NCI-H1092 (cell line): ENCODE measurements at regions not wholly inside any gene's neighbourhood (a gene's known extent, or its start where the extent isn't known, plus 50 kb on each side); places are given as distances from the start of the nearest gene placed in this dataset.

Experiments
- DNase-seq: peaks from one replicate; lab custom pipeline; 2025; lab: John Stamatoyannopoulos, UW

DNA sequence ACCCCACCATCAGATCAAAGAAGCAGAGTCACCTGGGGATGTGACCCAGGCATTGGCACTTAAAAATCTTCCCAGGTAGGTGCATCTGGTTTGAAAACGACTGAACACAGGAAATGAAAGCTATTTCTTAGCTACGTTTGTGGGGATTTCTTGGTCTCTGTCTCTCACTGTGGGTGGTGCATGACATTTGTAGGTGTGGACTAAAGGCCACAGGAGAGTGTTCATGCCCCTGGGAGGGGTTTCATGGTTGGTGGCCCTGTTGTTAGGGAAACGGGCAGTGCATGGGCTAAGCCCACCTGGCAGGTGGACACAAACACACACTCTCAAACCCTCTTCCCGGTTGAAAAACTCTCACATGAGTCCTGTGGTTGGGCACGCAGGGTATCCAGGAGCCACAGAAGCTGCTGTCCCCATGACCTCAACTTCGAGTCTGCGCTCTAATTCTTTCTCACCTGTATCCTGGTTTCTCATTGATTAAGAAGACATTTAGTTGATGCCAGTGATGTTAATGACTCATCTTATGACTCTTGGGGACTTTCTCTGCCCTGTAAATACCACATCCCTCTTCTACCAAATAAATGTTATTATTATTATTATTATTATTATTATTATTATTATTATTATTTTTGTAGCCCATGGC, 119.4 kb downstream of the MRPS6 start:
- no peak for DNase-seq

DNA sequence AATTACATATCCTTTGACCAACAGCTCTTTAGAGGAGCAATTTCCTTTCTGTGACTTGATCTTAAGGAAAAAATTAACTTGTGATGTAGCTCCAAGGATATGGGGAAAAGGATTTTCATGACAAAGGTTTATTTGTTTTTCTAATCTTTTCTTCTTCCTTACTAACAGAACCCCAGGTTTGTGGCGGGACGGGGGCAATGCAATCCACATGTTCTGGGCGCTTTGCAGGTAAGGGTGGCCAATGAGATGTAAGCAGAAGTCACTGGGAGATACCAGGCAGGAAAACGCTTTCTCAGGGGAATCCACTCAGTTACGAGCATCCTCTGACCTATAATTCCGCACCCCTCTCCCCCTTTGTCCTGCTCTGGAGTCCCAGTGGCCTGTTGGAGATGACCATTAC, 122.0 kb downstream of the MRPS6 start:
- DNase-seq = no peak

DNA sequence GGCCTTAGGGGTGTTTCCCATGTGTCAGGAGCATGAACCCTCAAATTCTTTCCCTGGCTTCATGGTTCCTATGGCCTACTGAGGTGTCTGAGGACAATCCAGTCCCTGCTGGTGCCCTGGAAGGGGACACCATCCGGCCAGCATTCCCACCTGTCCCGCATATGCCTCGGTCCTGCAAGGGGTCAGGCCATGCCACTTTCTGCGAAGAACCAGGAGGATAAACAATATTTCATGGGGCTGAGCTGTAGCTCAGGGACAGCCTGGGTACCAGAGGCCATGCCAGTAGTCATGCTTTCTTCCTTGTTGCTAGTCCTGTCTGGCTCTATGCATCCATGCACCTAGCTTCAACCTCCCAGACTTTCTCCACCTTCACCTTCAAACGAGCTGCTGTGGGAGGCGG, 123.6 kb downstream of the MRPS6 start:
- DNase-seq = no peak

DNA sequence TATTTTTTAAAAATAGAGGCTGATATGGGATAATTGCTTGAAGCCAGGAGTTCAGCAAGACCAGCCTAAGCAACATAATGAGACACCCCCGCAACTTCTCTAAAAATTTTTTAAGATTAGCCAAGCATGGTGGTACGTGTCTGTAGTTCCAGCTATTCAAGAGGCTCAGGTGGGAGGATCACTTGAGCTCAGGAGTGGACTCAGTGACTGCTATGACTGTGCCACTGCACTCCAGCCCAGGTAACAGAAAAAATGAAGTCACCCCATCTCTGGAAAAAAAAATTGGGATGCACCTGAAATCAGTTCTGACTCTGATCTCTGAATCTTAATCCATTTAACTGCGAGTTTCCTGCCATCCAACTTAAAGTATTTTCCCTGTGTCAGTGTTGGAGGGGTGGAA, 124.2 kb downstream of the MRPS6 start:
- no peak for DNase-seq

DNA sequence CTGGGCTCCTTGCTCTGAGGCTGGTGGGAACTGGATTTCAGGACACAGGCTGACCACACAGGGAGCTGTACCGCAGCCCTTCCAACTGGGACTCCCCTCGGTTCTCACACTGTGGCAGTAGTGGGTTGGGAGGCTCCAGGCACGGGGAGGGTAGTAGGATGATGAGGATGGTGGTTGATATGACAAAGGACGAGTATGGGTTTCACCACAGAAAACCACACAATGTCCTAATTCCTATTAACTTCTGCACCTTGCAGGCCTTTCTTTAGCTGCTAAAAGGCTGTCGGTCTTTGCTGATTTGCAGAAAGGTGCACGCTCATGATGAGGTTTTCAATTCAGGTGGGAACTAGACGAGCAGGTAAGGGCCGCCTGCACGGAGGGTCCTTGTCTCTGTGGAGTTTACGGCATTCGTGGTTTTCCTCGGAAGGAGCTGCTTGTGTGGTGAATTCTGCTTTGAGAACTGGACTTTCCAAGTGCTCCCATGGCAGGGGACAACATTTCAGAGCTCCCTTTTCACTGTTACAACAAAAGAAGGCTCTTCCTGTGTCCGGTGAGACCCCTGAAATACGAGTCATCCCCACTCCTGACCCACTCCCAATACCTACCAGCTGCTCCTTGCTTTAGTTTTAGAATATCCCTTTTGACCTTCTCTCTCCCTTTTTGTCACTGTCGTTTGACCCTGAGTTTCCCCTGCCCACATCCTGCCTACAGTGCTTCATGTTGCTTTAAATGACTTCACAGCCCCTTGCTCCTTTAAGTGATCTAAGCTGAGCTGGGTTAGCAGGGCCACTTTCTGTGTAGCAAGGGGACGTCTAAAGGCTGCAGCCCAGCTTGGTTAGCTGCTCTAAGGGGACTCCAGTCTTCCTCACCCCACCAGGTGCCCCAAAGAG, 125.1 kb downstream of the MRPS6 start:
- DNase-seq = no peak

DNA sequence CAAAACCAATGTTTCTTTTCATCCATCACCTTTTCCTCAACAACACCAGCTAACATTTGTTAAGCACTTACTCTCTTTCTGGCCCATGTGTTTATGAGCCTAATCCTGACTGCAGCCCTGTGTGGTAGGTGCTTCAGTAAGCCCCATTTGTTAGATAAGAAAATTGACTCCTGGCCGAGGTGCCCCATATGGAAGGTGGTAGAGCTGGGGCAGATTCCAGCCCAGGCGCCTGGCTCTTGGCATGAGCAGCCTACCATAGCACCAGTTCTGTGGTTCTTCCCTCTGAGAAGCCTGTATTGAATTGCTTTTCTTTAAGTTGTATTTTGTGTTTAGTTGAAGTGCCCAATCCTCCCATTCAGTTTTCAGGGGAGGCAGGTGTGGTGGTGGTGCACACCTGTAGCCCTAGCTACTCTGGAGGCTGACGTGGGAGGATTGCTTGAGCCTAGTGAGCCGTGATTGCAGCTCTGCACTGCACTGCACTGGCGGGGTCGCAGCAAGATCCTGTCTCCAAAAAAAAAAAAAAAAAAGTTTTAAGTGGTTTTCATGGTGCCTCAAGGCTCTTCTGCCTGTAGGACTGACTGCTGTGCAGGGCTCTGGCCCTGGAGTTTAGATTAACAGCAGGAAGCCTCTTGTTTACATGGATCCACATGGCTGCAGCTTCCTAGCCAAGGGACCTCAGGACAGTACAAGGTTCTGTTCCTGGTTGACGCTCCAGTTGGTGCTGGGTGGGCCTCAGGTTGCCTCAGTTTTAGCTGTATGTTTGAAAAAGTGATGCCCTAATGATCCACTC, 125.9 kb downstream of the MRPS6 start:
- no peak for DNase-seq

DNA sequence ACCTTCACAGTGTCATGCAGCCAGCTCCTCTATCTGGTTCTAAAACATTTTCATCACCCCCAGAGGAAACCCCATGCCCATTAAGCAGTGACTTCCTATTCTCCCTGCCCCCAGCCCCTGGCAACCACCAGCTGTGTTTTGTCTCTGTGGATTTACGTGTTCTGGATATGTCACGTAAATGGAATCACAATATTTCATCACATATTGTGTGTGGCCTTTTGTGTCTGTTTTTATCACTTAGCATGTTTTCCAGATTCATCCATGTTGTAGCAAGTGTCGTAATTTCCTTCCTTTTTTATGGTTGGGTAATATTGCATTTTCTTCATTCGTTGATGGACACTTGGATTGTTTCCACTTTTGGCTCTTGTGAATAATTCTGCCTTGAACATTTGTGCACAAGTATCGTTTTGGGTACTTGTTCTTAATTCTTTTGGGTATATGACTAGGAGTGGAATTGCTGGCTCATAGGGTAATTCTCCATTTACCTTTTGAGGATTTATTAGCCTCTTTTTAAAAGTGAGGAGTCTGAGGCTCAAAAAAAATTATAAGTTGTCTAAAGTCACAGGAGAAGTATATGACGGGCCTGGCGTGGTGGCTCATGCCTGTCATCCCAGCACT, 127.0 kb downstream of the MRPS6 start:
- no peak for DNase-seq

DNA sequence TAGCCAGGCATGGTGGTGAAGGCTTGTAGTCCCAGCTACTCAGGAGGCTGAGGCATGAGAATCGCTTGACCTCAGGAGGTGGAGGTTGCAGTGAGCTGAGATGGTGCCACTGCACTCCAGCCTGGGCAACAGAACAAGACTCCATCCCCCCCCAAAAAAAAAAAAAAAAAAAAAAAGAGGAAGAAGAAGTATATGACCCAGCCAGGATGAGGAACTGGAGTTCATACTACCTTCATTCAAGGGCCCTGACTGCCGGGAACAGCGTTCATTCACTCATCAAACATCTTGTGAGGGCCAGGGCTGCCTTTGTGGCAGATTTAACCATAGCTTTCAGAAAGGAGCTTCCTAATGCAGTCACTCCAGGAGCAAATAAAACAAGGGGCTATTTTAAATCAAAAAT, 127.6 kb downstream of the MRPS6 start:
- no peak for DNase-seq

DNA sequence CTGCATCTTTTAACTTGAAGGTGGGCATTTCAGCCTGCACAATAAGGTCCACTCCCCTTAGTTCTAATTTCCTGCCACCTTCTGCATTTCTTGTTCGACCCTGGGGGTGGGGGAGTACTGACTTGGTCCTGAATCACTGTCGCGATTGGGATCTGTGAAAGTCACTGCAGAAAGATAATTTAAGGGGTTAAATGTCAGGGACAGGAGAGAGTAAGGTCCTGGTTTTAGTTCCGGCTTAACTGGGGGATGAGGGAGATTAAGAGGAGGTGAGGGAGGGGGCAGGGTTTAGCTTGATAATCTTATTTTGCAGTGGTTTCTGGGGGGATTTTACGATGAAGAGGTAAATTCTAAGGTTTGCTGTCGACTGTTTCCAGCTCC, 128.1 kb downstream of the MRPS6 start:
- no peak for DNase-seq

DNA sequence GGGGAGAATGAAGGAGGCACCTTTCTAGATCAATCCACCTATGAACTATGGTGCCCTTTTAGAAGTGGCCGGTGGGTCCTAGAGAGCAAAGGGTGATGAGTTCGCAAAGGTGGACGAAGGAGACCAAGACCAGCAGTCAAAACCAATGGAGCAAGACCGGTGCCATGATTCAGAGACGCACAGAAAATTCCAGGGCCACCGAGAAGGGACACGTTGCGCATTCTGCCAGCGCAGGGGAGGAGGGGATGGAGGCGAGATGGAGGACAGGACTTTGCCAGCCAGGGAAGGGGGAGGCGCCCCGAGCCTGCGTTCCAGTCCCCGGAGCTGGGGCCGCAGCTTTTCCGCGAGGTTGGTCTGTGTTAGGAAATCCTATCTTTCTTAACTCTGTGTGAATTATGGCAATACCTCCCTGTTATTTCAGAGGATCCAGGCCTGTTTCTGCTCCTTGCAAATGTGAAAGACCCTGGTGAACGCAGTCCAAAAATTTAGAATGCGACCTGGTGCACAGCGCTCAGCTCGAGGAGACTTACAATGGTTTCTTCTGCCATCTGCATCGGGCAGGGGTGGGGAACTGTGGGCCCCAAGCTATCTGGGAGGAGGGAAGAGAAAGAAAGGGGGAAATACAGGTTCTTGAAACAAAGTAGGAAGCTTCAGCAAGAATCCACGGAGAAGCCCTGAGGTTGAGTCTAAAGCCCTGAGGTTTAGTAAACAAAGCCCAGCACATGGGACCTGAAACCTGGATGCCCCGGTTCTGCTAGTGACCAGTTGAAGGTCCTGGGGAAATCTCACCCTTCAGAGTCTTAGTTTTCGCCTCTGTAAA, 129.4 kb downstream of the MRPS6 start:
- DNase-seq = no peak

DNA sequence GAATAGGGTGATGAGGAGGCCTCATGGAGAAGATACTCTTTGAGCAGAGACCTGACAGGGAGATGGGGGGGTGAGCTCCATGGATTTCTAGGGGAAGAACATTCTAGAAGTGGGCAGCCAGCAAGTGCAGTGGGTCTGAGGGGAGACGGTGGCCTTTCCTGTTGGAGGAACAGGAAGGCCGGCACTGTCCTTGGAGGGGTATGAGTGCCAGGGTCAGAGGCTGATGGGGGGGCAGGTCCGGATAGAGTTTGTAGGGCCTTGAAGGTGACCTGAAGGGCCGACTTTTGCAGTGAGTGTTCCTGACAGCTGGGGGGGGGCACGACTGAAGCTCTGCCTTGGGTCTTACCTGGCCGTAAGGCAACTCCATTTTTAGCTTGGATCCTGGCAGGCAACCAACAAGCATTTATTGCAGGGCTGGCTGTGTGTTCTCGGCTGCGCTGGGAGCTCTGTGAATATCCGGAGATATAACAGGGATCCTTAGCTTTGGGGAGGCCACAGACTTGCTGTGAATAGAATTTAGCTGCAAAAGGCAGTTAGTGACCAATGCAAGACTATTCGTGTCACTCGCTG, 130.6 kb downstream of the MRPS6 start:
- peak; percentile 79 for DNase-seq

DNA sequence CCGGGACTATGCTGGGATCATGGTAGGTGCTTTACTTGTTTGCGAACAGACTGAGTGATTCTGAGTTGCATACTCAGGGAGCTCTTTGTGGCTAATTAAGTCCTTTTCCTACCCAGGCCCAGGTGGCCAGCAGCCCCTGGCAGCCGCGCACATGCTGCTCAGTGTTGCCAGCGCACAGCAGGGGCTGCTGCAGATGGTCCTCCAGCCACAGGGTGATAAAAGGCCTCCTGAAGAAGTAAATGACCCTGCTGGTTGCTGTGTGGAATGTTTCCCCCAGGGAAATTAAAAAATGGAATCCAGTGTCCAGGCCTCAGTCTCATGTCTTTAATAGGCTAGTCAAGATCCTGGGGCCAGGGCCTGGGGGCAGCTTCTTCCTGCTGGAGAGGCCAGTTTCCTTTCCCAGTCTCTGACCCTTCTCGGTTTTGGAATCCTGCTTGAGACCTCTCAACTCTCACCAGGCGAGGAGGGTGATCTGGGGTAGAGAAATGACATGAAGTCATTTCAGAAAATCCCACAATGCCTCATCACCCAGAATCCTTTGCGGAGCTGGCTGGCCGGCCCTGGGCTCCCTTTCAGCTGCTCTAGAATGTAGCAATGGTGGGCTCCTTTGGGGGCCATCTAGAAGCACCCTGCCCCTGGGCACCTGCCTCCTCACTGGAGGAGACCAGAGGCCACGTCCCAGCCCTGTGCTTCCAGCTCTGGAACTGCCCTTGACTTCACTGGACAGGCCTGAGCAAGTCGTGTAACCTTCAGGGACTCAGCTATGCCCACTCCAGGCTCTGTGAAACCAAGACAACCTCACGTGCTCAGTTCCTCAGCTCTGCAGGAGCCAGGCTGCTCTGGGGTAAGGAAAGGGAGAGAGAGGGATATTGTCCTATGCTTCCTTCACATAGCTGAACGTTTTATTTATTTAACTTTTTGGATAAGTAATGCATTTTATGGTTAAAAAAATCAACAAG, 131.4 kb downstream of the MRPS6 start:
- DNase-seq = peak; percentile 91

DNA sequence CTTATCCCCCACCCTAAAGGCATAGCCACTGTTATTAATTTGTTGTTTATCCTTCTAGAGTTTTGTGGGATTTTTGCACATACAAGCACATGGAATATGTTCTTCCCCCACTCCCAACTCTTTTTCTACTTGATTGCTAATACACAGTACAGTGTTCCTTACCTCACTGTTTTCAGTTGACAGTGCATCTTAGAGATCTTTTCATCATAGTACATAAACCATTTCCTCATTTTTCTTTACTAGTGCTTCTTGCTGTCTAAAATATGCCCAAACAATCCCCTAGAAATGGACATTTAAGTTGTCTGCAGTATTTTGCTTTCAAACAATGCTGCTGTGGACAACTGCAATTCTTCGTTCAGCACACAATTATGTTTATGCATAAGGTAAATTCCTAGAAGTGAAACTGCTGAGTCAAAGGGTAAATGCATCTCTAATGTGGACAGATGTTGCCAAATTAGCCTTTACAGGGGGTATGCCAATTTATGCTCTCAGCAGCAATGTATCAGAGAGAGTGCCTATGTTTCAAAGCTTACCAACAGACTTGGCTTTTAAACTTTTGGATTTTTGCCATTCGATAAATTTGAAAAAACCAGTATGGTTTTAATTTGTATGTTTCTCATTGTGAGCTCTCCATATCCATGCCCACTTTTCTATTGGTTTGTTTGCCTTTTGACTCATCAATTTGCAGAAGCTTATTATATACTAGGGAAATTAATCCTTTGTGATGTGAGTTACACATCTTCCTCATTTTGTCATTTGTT, 132.6 kb downstream of the MRPS6 start:
- peak; percentile 82 for DNase-seq

DNA sequence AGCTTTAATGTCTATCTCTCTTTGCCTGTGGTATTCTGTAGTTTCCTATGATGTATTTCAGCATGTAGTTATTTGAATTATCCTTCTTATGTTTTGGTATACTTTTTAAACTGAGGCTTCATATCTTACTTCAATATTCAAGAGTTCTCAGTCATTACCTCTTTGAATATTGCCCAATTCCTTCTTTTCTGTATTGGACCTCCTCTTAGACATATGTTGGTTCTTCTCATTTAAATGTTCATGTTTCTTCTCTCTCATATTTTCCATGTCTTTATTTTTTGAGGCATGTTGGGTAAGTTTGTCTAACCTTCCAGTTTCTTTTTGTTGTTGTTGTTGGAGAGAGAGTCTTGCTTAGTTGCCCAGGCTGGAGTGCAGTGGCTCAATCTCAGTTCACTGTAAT, 140.6 kb downstream of the MRPS6 start:
- DNase-seq = no peak

DNA sequence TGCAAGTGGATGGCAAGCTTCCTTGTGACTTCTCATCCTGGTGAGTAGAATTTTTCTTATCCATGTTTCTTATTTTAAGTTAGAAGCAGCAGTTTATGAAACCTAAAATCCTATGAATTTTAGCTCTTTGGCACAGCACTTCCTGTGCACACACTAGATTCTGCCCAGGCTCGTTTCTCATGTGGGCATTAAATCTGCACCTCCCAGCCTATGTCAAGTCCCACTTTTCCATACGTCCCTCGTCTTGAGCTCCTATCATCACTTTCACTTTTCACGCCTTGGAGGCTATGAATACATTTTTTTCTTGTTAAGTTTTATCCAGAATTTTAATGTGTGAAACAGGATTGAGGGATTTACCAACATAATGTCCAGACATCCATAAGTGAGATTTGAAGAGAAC, 142.1 kb downstream of the MRPS6 start:
- DNase-seq = no peak

DNA sequence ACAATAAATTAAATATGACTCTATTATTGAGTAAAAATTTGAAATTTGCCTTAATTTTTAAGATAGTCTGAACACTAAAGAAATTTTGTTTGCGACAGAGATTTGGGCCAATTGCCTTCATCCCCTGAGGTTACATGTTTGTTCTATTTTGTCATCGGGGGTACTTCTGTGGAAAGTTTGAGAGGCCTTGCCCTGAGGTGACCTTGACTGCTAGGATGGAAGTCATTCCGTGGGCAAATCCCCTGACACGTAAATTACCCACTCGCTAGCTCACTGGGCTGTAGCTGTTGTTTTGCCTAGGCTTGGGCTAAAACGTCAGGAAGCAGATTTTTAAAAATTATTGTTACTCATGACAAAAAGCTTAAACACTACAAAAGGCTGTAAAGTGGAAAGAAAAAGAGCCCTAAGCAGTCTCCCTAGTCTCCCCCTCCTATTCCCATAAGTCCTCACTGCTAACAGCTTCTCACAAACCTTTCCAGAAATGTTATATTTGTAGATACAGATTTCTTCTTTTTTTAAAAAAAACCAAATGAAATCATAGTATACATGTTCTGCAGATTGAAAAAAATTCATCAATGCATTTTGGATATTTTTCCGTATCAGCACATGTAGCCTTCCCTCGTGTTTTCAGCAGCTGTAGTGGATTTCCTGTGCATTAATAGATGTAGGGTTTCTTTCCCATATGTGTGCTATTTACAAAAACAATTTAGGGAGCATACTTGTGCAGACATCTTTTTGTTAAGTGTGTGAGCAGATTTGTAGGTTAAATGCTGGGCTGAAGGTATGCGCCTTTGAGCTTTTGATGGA, 142.7 kb downstream of the MRPS6 start:
- no peak for DNase-seq

DNA sequence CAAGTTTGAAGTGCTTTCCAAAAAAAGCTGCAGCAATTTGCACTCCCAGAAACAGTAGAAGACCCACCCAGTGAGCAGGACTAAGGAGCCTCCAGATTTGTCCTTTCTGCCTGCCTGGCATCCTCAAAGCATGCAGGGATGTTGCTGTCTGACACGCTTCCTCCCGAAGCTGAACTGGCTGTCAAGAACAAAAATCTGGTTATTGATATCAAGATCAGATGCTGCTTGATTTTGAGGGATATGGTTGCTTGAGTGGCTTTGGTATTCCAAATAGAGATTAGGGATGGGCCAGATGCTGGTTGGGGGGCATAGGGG, 143.3 kb downstream of the MRPS6 start:
- no peak for DNase-seq

DNA sequence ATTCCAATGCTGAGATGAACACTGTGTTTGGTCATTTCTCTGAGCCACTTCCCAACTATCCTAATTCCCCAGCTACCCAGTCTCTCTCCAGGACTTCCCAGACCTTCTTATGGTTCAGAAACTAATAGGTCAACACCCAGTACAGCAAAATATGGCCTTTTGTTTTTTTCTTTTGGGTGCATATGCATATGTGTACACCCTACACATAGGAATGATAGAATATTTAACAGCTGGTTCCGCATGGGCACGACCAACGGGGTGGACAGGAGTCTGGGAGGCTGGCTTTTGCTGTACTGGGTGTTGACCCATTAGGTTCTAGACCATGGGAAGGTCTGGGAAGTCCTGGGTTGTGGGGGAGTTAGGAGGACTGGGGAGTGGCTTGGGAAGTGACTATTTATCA, 143.9 kb downstream of the MRPS6 start:
- DNase-seq = no peak
